BLaER1 treated with 17β-estradiol and CSF1 and Interleukin-3, amounts not matched to agents 10 nM and 100 nM (cell line): ENCODE measurements at regions not wholly inside any gene's neighbourhood (a gene's known extent, or its start where the extent isn't known, plus 50 kb on each side); places are given as distances from the start of the nearest gene placed in this dataset.

Experiments used
- H3K27ac ChIP-seq, 11 experiments: shearing (Covaris generic); formaldehyde crosslinking; 2 replicates each; pipeline ENCODE4 v1.8.1; 2022
- H3K27me3 ChIP-seq, 11 experiments: shearing (Covaris generic); formaldehyde crosslinking; 2 replicates each; pipeline ENCODE4 v1.8.1; 2022
- H3K36me3 ChIP-seq, 11 experiments: shearing (Covaris generic); formaldehyde crosslinking; 2 replicates each; pipeline ENCODE4 v1.8.1; 2022
- H3K4me1 ChIP-seq, 10 experiments: shearing (Covaris generic); formaldehyde crosslinking; 2 replicates each; pipeline ENCODE4 v1.8.1; 2022
- H3K4me2 ChIP-seq, 11 experiments: shearing (Covaris generic); formaldehyde crosslinking; 2 replicates each; pipeline ENCODE4 v1.8.1; 2022
- H3K4me3 ChIP-seq, 10 experiments: shearing (Covaris generic); formaldehyde crosslinking; 2 replicates each; pipeline ENCODE4 v1.8.1; 2022
- H3K9ac ChIP-seq, 11 experiments: shearing (Covaris generic); formaldehyde crosslinking; 2 replicates each; pipeline ENCODE4 v1.8.1; 2022
- H3K9me3 ChIP-seq, 11 experiments: shearing (Covaris generic); formaldehyde crosslinking; replicated peaks in 1 of 11; 2 replicates each; pipeline ENCODE4 v1.8.1; 2022
- H4K20me1 ChIP-seq, 11 experiments: shearing (Covaris generic); formaldehyde crosslinking; 2 replicates each; pipeline ENCODE4 v1.8.1; 2022
- Cebpa-rat ChIP-seq, 11 experiments: shearing (Covaris generic); IDR thresholded peaks; 2 replicates each; pipeline ENCODE4 v1.8.1; 2022

DNA sequence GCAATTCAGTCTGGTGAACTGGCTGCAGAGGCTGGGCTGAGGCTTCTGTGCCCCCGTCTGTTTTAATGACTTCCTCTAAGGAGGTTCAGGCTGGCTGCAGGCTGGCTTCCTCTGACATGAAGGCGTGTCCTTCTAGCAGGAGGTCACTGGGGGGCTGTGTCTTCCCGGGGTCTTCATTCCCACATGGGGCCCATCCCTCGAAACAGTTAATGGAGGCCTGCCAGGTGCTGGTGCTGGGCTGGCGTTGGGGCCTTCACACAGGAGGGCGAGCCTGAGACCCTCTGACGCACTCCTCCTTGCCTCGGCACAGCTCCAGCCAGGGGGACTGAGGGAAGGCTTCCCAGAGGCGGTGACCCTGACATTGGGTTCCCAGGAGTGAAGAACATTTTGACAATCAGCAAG is 57.7 kb upstream of the DLK1 start:
- H3K27ac ChIP-seq: no peak overlapping the region
- no peaks in the 10 kb centered on the region for H3K9me3 ChIP-seq
- H3K27me3 ChIP-seq: peaks cover 0 to 16% (median 12%) of the 10 kb centered on the region in 11 experiments; a peak in 10 of 22 replicates
- peaks cover 0 to 6% (median 0%) of the 10 kb centered on the region in 11 experiments; a peak in 1 of 22 replicates for H4K20me1 ChIP-seq
- no peak overlapping the region for H3K9ac ChIP-seq
- peak overlapping the region in 5 of 11 experiments; percentile 1 to 19 (median 15); a peak in 4 of 22 replicates for H3K4me2 ChIP-seq
- TF ChIP-seq Cebpa-rat (IDR thresholded peaks at IDR 0.05): no peak
- no peak overlapping the region for H3K4me3 ChIP-seq
- H3K36me3 ChIP-seq: no peaks in the 10 kb centered on the region
- H3K4me1 ChIP-seq: peaks cover 0 to 25% (median 17%) of the 10 kb centered on the region in 10 experiments; a peak in 16 of 20 replicates

DNA sequence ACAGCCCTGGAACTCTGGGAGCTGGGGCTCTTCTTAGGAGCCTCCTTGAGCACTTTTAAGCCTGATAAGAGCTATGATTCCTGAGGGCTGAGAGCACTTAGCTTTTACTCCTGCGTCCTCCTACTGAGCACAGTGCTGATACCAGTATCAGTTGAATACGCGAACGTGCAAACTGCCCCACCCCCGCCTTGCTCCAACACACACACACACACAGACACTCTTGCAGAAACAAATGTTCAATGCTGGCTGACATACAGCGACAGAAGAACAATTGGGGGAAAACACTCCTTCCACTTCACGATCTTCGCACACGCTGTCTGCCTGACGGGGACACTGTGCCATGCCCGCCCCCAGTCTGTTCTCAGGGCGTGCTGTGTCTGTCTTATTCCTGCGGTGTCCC is 57.2 kb upstream of the DLK1 start:
- Histone ChIP-seq H3K4me3 (no peak overlapping the region), H3K4me1 (peaks cover 0 to 26% (median 17%) of the 10 kb centered on the region in 10 experiments; a peak in 16 of 20 replicates), H3K4me2 (no peak overlapping the region)

DNA sequence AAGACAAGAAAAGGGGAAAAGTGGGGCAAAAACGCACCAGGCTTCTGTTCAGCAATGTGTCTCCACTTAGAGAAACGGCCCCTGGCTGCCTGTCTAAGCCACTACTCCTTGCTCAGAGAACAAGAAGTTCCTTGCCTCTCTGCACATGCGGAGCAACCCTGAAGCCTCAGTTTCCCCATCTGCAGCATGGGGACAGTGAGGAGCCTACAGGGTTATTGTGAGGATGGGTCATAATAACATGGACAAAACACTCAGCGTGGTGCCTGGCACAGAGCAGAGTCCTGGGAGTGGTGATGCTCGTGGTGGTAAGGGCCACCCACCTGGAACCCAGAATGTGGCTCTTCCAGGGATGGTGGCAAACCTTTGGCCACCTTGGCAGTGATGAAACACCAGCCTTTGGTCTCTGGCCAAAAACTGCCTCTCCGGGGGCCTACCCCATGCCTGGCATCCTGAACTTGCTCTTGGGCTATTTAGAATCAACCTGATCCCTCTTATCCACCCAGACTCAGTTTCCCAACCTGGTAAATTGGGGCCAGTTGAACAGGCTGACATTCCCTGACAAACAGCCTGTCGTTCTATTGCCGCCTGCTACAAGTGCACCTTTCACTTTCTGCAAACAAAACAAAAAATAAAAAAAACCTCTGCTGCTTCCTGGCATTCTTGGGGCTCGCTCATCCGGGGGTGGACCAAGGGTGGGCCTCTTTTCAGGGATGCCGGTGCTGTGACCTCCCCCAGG is 56.5 kb upstream of the DLK1 start:
- Histone ChIP-seq H3K27me3 (peaks cover 4 to 28% (median 16%) of the 10 kb centered on the region in 11 experiments; a peak in 12 of 22 replicates), H3K9me3 (no peaks in the 10 kb centered on the region), H4K20me1 (peaks cover 0 to 6% (median 0%) of the 10 kb centered on the region in 11 experiments; a peak in 1 of 22 replicates), H3K4me2 (no peak overlapping the region), H3K36me3 (no peaks in the 10 kb centered on the region), H3K4me3 (no peak overlapping the region), H3K27ac (no peak overlapping the region), H3K9ac (no peak overlapping the region), H3K4me1 (peaks cover 0 to 26% (median 17%) of the 10 kb centered on the region in 10 experiments; a peak in 16 of 20 replicates)
- no peak for TF ChIP-seq Cebpa-rat (IDR thresholded peaks at IDR 0.05)

More for the DNA sequence above, 57.2 kb upstream of the DLK1 start:
- Histone ChIP-seq H3K9me3 (no peaks in the 10 kb centered on the region), H3K27me3 (peaks cover under 1 to 20% (median 15%) of the 10 kb centered on the region in 11 experiments; a peak in 11 of 22 replicates), H3K9ac (no peak overlapping the region), H3K27ac (no peak overlapping the region), H3K36me3 (no peaks in the 10 kb centered on the region), H4K20me1 (peaks cover 0 to 6% (median 0%) of the 10 kb centered on the region in 11 experiments; a peak in 1 of 22 replicates)
- no peak for TF ChIP-seq Cebpa-rat (IDR thresholded peaks at IDR 0.05)

DNA sequence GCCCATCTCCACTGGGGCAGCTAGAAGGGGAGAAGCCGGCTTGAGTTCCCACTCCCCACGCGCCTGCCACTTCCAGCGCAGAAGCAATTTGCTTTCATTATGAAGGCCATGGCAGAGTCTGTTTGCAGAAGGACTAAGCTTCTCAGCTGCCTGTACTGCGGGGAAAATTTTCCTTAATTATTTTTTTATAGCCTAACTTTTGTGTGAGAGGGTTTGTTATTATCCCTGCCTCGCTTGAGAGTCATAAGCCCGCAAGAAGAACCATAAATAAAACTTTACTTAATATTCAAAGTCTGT is 56.0 kb upstream of the DLK1 start:
- Histone ChIP-seq H3K4me1 (peaks cover 0 to 26% (median 17%) of the 10 kb centered on the region in 10 experiments; a peak in 16 of 20 replicates), H4K20me1 (peaks cover 0 to 6% (median 0%) of the 10 kb centered on the region in 11 experiments; a peak in 1 of 22 replicates), H3K9me3 (no peaks in the 10 kb centered on the region), H3K27ac (no peak overlapping the region), H3K4me3 (no peak overlapping the region), H3K27me3 (peaks cover 4 to 29% (median 18%) of the 10 kb centered on the region in 11 experiments; a peak in 12 of 22 replicates), H3K4me2 (no peak overlapping the region), H3K9ac (no peak overlapping the region), H3K36me3 (no peaks in the 10 kb centered on the region)
- no peak for TF ChIP-seq Cebpa-rat (IDR thresholded peaks at IDR 0.05)

DNA sequence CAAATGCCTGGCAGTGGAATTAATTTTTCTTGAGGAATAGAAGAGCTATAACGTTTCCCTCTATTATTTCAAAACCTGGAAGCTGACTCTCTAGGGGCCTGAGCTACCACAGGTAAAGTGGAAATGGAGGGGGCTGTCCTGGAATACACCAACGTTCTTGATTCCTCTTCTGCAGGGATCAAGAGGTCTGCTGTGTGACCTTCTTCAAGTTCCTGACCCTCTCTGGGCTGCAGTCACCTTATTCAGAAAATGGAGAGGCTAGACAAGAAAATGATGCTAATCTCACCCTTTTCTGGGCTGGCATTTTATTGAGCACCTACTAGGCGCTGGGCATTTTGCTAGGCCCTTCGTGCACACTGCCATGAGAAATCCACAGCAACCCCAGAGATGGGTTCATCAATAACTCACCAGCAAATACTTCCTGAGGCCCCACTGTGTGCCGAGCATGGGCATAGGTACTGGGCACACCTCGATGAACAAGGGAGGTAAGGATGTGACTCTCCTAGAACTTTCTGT is 55.2 kb upstream of the DLK1 start:
- TF ChIP-seq Cebpa-rat (IDR thresholded peaks at IDR 0.05): no peak
- no peak overlapping the region for H3K4me2 ChIP-seq
- H3K4me1 ChIP-seq: peaks cover 1 to 29% (median 18%) of the 10 kb centered on the region in 10 experiments; a peak in 18 of 20 replicates
- no peaks in the 10 kb centered on the region for H3K36me3 ChIP-seq
- peaks cover 4 to 34% (median 18%) of the 10 kb centered on the region in 11 experiments; a peak in 12 of 22 replicates for H3K27me3 ChIP-seq
- H3K4me3 ChIP-seq: no peak overlapping the region
- H3K27ac ChIP-seq: no peak overlapping the region
- H3K9ac ChIP-seq: no peak overlapping the region
- H4K20me1 ChIP-seq: peaks cover 0 to 6% (median 0%) of the 10 kb centered on the region in 11 experiments; a peak in 1 of 22 replicates
- H3K9me3 ChIP-seq: no peaks in the 10 kb centered on the region

DNA sequence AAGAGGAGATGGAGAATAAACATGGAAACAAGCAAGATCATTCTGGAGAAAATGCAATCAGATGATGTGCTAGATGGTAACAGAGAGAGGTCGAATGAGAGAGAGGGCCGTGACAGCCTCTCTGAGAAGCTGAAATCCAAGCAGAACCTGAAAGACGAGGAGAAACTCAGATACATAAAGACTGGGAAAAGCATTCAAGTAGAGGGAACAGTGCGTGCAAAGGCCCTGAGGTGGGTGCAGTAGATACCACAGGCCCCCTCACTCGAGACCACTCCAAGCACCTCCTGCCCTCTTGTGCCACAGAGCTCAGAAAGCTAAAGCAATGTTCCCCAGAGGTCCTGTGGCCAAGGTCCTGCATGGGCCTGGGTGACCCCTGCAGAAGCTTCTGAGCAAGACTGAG is 54.8 kb upstream of the DLK1 start:
- H3K4me3 ChIP-seq: no peak overlapping the region
- H3K27ac ChIP-seq: no peak overlapping the region
- H3K36me3 ChIP-seq: no peaks in the 10 kb centered on the region
- peaks cover 6 to 33% (median 20%) of the 10 kb centered on the region in 10 experiments for H3K4me1 ChIP-seq
- H3K9me3 ChIP-seq: no peaks in the 10 kb centered on the region
- H4K20me1 ChIP-seq: peaks cover 0 to 6% (median 0%) of the 10 kb centered on the region in 11 experiments; a peak in 1 of 22 replicates
- no peak overlapping the region for H3K4me2 ChIP-seq
- H3K27me3 ChIP-seq: peaks cover 4 to 34% (median 18%) of the 10 kb centered on the region in 11 experiments; a peak in 12 of 22 replicates
- H3K9ac ChIP-seq: no peak overlapping the region
- TF ChIP-seq Cebpa-rat (IDR thresholded peaks at IDR 0.05): no peak

DNA sequence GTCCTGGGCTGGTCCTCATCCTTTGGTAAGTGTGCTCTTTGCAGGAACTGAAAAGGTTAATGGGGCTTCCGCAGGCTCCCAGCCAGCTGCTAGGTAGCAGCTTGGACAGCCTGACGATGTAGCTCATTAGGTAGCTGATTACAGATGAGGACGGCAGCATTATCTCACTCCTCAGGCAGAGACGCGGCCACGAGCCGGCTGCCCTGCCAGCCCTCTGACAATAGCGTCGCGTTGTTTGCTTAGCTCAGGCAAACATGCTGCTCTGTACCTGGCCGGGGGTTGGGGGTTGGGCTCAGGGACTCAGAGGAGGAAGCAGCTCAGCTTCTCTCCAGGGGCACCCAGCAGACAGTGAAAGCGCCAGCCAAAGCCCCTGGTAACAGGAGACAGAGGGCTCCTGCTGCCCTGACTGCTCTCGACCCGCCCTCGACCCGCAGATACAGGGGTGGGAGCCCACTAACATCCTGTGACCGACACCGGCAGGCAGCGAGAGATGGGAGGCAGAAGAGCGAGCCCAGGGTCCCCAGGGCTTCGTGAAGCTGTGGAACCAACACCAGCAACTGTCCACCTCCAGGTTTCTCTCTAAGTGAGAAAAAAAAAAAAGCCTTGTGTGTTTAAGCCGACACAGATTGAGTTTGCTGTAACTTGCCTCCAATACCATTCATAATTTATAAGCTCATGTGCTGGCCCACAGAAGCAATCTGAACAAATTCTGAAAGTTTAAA is 53.4 kb upstream of the DLK1 start:
- Histone ChIP-seq H4K20me1 (peaks cover 0 to 6% (median 0%) of the 10 kb centered on the region in 11 experiments; a peak in 1 of 22 replicates), H3K9me3 (no peaks in the 10 kb centered on the region), H3K27ac (no peak overlapping the region), H3K9ac (peak overlapping the region in 1 of 11 experiments; percentile 15; a peak in 1 of 22 replicates), H3K4me1 (peaks cover 19 to 46% (median 33%) of the 10 kb centered on the region in 10 experiments), H3K36me3 (no peaks in the 10 kb centered on the region), H3K27me3 (peaks cover 4 to 34% (median 18%) of the 10 kb centered on the region in 11 experiments; a peak in 12 of 22 replicates), H3K4me2 (peak overlapping the region in 10 of 11 experiments; percentile 1 to 74 (median 64); a peak in 18 of 22 replicates), H3K4me3 (no peak overlapping the region)
- no peak for TF ChIP-seq Cebpa-rat (IDR thresholded peaks at IDR 0.05)

DNA sequence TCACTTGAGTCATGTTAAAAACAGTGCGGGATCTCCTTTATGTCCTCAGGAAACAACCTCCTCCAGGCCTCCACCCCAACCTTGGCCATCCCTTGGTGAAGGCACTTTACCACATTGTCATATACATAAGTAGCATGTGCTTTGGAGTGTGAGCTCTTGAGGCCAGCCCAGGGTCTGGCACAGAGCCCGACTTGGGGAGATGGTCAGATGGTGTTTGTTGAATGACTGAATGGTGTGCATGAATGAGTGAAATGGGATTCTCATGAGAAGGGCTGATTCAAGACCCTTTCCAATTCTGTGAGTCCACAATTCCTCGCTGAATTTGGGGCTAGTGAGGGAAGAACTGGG is 52.9 kb upstream of the DLK1 start:
- Histone ChIP-seq H3K27ac (no peak overlapping the region), H3K4me2 (peak overlapping the region in 8 of 11 experiments; percentile 49 to 74 (median 64); a peak in 15 of 22 replicates), H3K36me3 (no peaks in the 10 kb centered on the region), H3K9ac (no peak overlapping the region), H3K4me3 (no peak overlapping the region), H3K9me3 (no peaks in the 10 kb centered on the region), H3K4me1 (peaks cover 19 to 45% (median 32%) of the 10 kb centered on the region in 10 experiments), H3K27me3 (peaks cover 4 to 34% (median 18%) of the 10 kb centered on the region in 11 experiments; a peak in 12 of 22 replicates), H4K20me1 (peaks cover 0 to 6% (median 0%) of the 10 kb centered on the region in 11 experiments; a peak in 1 of 22 replicates)
- TF ChIP-seq Cebpa-rat (IDR thresholded peaks at IDR 0.05): no peak
